Neuronal stem cell (in vitro differentiated cells): ENCODE measurements at regions not wholly inside any gene's neighbourhood (a gene's known extent, or its start where the extent isn't known, plus 50 kb on each side); places are given as distances from the start of the nearest gene placed in this dataset.

Experiments used
- DNase-seq: peaks from one replicate; pipeline ENCODE4 v3.0.0-alpha.2; 2013; ENCODE audit warnings: low spot score
- H2AFZ ChIP-seq: one replicate; pipeline ENCODE4 v1.6.1; 2013; ENCODE audit warnings: mild to moderate bottlenecking, low read length, inconsistent platforms
- H2AK5ac ChIP-seq: 2 replicates; pipeline ENCODE4 v1.6.1; 2013; ENCODE audit warnings: low read depth, mild to moderate bottlenecking, inconsistent platforms, low read length, moderate library complexity, mixed read lengths
- H2BK120ac ChIP-seq: 2 replicates; pipeline ENCODE4 v1.6.1; 2013; ENCODE audit warnings: low read depth, mild to moderate bottlenecking, inconsistent platforms, low read length, moderate library complexity, mixed read lengths
- H2BK12ac ChIP-seq: one replicate; pipeline ENCODE4 v1.6.1; 2013; ENCODE audit warnings: low read length, inconsistent platforms
- H2BK15ac ChIP-seq: 2 replicates; pipeline ENCODE4 v1.6.1; 2013; ENCODE audit warnings: mild to moderate bottlenecking, low read length, inconsistent platforms, mixed read lengths
- H2BK5ac ChIP-seq: one replicate; pipeline ENCODE4 v1.6.1; 2013; ENCODE audit warnings: inconsistent platforms, mild to moderate bottlenecking, low read length, moderate library complexity
- H3K14ac ChIP-seq: one replicate; pipeline ENCODE4 v1.6.1; 2013; ENCODE audit warnings: low read length, inconsistent platforms
- H3K18ac ChIP-seq: 2 replicates; pipeline ENCODE4 v1.6.1; 2013; ENCODE audit warnings: low read length, inconsistent platforms
- H3K23ac ChIP-seq: 2 replicates; pipeline ENCODE4 v1.6.1; 2013; ENCODE audit warnings: low read depth, mild to moderate bottlenecking, mixed read lengths, low read length, inconsistent platforms; ENCODE audit not compliant: poor library complexity
- H3K27ac ChIP-seq: replicated peaks from 3 replicates; pipeline ENCODE4 v1.5.1; 2013; ENCODE audit warnings: low read length, inconsistent platforms
- H3K27me3 ChIP-seq, 3 experiments: 2 replicates each; pipeline ENCODE4 v1.6.1; 2013; ENCODE audit warnings: low read length in 3 of 3, mild to moderate bottlenecking in 2 of 3, inconsistent platforms in 1 of 3, low read depth in 1 of 3, mixed read lengths in 1 of 3, moderate library complexity in 1 of 3; ENCODE audit not compliant: control insufficient read depth in 3 of 3, insufficient read depth in 3 of 3
- H3K36me3 ChIP-seq, 2 donors: replicated peaks in 1 of 2; 2 replicates each; pipeline ENCODE4 v1.6.1; 2013; ENCODE audit warnings: low read length in 2 of 2; ENCODE audit not compliant: control insufficient read depth in 2 of 2, insufficient read depth in 2 of 2
- H3K4ac ChIP-seq: 2 replicates; pipeline ENCODE4 v1.6.1; 2013; ENCODE audit warnings: inconsistent platforms, mild to moderate bottlenecking, low read length, moderate library complexity
- H3K4me1 ChIP-seq, 2 donors: 1 replicate in 1 of 2; 2 replicates in 1 of 2; pipeline ENCODE4 v1.6.1; 2013; ENCODE audit warnings: low read length in 2 of 2, low read depth in 1 of 2; ENCODE audit not compliant: control insufficient read depth in 2 of 2, insufficient read depth in 1 of 2
- H3K4me2 ChIP-seq: one replicate; pipeline ENCODE4 v1.6.1; 2013; ENCODE audit warnings: mild to moderate bottlenecking, low read length, inconsistent platforms; ENCODE audit not compliant: insufficient read depth, poor library complexity, severe bottlenecking
- H3K4me3 ChIP-seq, 2 donors: 2 replicates each; pipeline ENCODE4 v1.5.1; 2013; ENCODE audit warnings: low read length in 2 of 2, mild to moderate bottlenecking in 2 of 2, inconsistent platforms in 1 of 2, moderate library complexity in 1 of 2
- H3K79me1 ChIP-seq: one replicate; pipeline ENCODE4 v1.6.1; 2013; ENCODE audit warnings: low read depth, mild to moderate bottlenecking, inconsistent platforms, low read length, moderate library complexity
- H3K9ac ChIP-seq: one replicate; pipeline ENCODE4 v1.6.1; 2013; ENCODE audit warnings: mild to moderate bottlenecking, low read depth, low read length, inconsistent platforms; ENCODE audit not compliant: poor library complexity
- H3K9me3 ChIP-seq, 2 donors: replicated peaks in 1 of 2; 2 replicates each; pipeline versions ENCODE3 to v1.6.1; 2013; ENCODE audit warnings: low read length in 2 of 2, mild to moderate bottlenecking in 2 of 2, inconsistent platforms in 1 of 2, low read depth in 1 of 2, mixed read lengths in 1 of 2, moderate library complexity in 1 of 2; ENCODE audit not compliant: control insufficient read depth in 2 of 2, insufficient read depth in 1 of 2
- H4K8ac ChIP-seq: one replicate; pipeline ENCODE4 v1.6.1; 2013; ENCODE audit warnings: low read depth, mild to moderate bottlenecking, inconsistent platforms, low read length, moderate library complexity
- H4K91ac ChIP-seq: one replicate; pipeline ENCODE4 v1.6.1; 2013; ENCODE audit warnings: low read length, low read depth, mild to moderate bottlenecking, inconsistent platforms; ENCODE audit not compliant: poor library complexity
- WGBS, 2 donors: extraction: QIAGEN DNeasy Blood & Tissue Kit; methylation state at CpG; one replicate each; pipeline ENCODE4 v1.1.7; 2013; ENCODE audit warnings: missing lambda C conversion rate in 2 of 2, mixed read lengths in 1 of 2; ENCODE audit not compliant: insufficient read length in 2 of 2, insufficient replicate concordance in 1 of 2; ENCODE audit errors: extremely low coverage in 2 of 2; 5-methylcytosine and 5-hydroxymethylcytosine counted together

DNA sequence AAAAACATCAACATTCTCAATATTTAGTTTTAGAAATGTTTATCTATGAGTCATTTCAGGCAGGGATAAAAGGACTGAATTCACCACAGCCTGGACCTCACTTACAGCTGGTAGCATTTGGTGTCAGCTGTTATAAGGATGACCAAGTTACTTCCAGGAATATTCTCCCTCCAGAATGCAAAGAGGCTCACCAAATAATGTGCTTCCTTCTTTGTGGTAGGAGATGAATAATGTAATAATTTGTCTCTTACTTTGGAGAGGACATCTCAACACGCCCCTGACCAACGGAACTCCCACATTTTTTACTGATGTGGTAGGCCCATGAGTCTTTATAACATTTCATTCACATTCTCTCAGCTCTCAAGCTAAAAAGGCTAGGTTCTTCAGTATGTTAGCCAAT, 825.9 kb upstream of the GRAMD2B start:
- DNase-seq: no peak
- peak overlapping the region; percentile 27 for H2AFZ ChIP-seq
- no peak overlapping the region for H3K23ac ChIP-seq
- H2BK120ac ChIP-seq: no peak overlapping the region
- H3K14ac ChIP-seq: no peak overlapping the region
- H3K36me3 ChIP-seq: no peaks in the 10 kb centered on the region
- H2BK5ac ChIP-seq: no peak overlapping the region
- WGBS, 2 donors: no CpG with 5 or more reads among the region's 2 CpGs
- no peaks in the 10 kb centered on the region for H3K9me3 ChIP-seq
- no peak overlapping the region for H3K4me3 ChIP-seq
- no peak overlapping the region for H4K8ac ChIP-seq
- H3K18ac ChIP-seq: no peak overlapping the region
- no peak overlapping the region for H2AK5ac ChIP-seq
- H3K4ac ChIP-seq: no peak overlapping the region
- H4K91ac ChIP-seq: no peak overlapping the region
- H3K4me2 ChIP-seq: no peak overlapping the region
- H3K4me1 ChIP-seq: peaks cover 1 to 4% of the 10 kb centered on the region in 2 donors
- no peak overlapping the region for H3K9ac ChIP-seq
- no peaks in the 10 kb centered on the region for H3K27me3 ChIP-seq
- H3K27ac ChIP-seq: no peak overlapping the region
- H2BK12ac ChIP-seq: no peak overlapping the region
- no peaks in the 10 kb centered on the region for H3K79me1 ChIP-seq
- no peak overlapping the region for H2BK15ac ChIP-seq

DNA sequence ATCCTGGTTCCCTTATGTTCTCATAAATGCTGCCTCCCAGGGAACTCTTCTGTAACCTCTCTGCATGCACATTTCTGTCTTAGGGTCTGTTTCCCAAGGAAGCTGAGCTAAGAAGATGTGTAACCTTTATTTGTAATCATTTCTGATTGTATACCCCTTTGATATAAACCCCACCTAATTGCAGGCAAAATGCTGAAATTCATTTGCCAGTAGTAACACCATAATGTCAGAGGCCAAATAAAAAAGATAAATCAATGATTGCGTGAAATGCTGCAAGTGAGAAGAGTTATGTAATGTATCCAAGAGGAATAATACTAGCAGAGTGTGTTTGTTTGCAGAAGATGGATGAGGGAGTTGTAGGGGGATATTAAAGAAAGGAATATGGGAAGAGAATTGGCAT, 822.6 kb upstream of the GRAMD2B start:
- no peak overlapping the region for H4K8ac ChIP-seq
- H3K27ac ChIP-seq: no peak overlapping the region
- H3K23ac ChIP-seq: no peak overlapping the region
- H3K4me1 ChIP-seq: peaks cover under 1 to 1% of the 10 kb centered on the region in 2 donors
- no peak overlapping the region for H3K18ac ChIP-seq
- no peak overlapping the region for H4K91ac ChIP-seq
- no peaks in the 10 kb centered on the region for H3K27me3 ChIP-seq
- H2BK5ac ChIP-seq: no peak overlapping the region
- H2BK15ac ChIP-seq: no peak overlapping the region
- no peak overlapping the region for H2AFZ ChIP-seq
- no peak overlapping the region for H3K14ac ChIP-seq
- no peaks in the 10 kb centered on the region for H3K36me3 ChIP-seq
- H3K9ac ChIP-seq: no peak overlapping the region
- H3K4ac ChIP-seq: no peak overlapping the region
- no peak overlapping the region for H2BK120ac ChIP-seq
- H2AK5ac ChIP-seq: no peak overlapping the region
- no CpG with 5 or more reads among the region's 1 CpG for WGBS, 2 donors
- no peak overlapping the region for H2BK12ac ChIP-seq
- no peaks in the 10 kb centered on the region for H3K79me1 ChIP-seq
- no peaks in the 10 kb centered on the region for H3K9me3 ChIP-seq
- H3K4me2 ChIP-seq: no peak overlapping the region
- no peak for DNase-seq
- no peak overlapping the region for H3K4me3 ChIP-seq

DNA sequence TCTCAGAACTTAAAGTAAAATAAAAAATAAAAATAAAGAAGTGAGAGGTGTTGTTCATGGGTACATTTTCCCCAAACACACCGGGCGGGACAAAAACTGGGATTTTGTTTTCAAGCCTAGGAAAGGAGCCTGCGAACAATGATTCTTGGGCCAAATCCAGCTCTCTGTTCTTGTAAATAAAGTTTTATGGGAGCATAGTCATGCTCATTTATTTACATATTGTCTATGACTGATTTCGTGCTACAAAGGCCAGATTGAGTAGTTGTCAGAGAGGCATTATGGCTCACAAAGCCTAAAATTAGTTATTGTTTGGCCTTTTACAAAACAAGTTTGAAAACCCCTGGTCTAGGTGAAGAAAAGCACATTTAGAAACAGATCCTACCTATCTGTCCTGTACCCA, 821.0 kb upstream of the GRAMD2B start:
- H3K27ac ChIP-seq: no peak overlapping the region
- H3K4me2 ChIP-seq: no peak overlapping the region
- no peak overlapping the region for H3K14ac ChIP-seq
- H3K4me1 ChIP-seq: peaks cover 0 to 1% of the 10 kb centered on the region in 2 donors
- H3K27me3 ChIP-seq: no peaks in the 10 kb centered on the region
- H3K9me3 ChIP-seq: peaks cover 2 to 8% of the 10 kb centered on the region in 2 donors
- H3K9ac ChIP-seq: no peak overlapping the region
- no peak overlapping the region for H2BK12ac ChIP-seq
- no peaks in the 10 kb centered on the region for H3K36me3 ChIP-seq
- no peak overlapping the region for H2AK5ac ChIP-seq
- H3K18ac ChIP-seq: no peak overlapping the region
- no peaks in the 10 kb centered on the region for H3K79me1 ChIP-seq
- no peak overlapping the region for H4K91ac ChIP-seq
- no peak overlapping the region for H2BK5ac ChIP-seq
- H2BK120ac ChIP-seq: no peak overlapping the region
- H3K23ac ChIP-seq: no peak overlapping the region
- WGBS, 2 donors: no CpG with 5 or more reads among the region's 4 CpGs
- no peak overlapping the region for H2BK15ac ChIP-seq
- no peak overlapping the region for H4K8ac ChIP-seq
- no peak for DNase-seq
- no peak overlapping the region for H3K4ac ChIP-seq
- H3K4me3 ChIP-seq: no peak overlapping the region
- H2AFZ ChIP-seq: no peak overlapping the region

DNA sequence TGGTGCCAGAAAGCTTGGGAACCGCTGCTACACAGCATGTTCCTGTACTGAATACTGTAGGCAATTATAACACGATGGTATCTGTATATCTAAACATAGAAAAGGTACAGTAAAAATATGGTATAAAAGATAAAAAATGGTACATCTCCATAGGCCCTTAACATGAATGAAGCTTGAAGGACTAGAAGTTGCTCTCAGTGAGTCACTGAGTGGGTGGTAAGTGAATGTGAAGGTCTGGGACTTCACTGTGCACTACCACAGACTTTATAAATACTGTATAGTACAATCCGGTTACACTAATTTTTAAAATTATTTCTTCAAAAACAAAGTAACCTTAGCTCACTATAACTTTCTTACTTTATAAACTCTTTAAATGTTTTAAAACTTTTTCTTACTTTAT, 819.9 kb upstream of the GRAMD2B start:
- Histone ChIP-seq H2BK5ac (no peak overlapping the region), H3K79me1 (no peaks in the 10 kb centered on the region), H2BK120ac (no peak overlapping the region), H2AFZ (no peak overlapping the region), H3K9me3 (peaks cover 2 to 8% of the 10 kb centered on the region in 2 donors), H3K4me1 (peaks cover 0 to 1% of the 10 kb centered on the region in 2 donors), H2BK12ac (no peak overlapping the region), H3K18ac (no peak overlapping the region), H3K14ac (no peak overlapping the region), H3K4ac (no peak overlapping the region), H3K23ac (no peak overlapping the region), H3K4me3 (no peak overlapping the region), H2AK5ac (no peak overlapping the region), H3K27me3 (no peaks in the 10 kb centered on the region), H3K27ac (no peak overlapping the region), H3K36me3 (no peaks in the 10 kb centered on the region), H3K4me2 (no peak overlapping the region), H4K91ac (no peak overlapping the region), H2BK15ac (no peak overlapping the region), H3K9ac (no peak overlapping the region), H4K8ac (no peak overlapping the region)
- no CpG with 5 or more reads among the region's 3 CpGs for WGBS, 2 donors
- DNase-seq: no peak
